Stimulated activated CD8-positive, alpha-beta memory T cell treated with anti-CD3 and anti-CD28 coated beads, Interleukin-15, amount 100 ng/mL, for 24 hours (primary cell): ENCODE measurements at regions not wholly inside any gene's neighbourhood (a gene's known extent, or its start where the extent isn't known, plus 50 kb on each side); places are given as distances from the start of the nearest gene placed in this dataset.
"Not testable (repeated sequence)": the region's sequence is repeated elsewhere in the genome, so short reads cannot be mapped to it uniquely, and the experiment has no call there.

Experiments
- DNase-seq: peaks from one replicate; pipeline ENCODE4 v3.0.0-alpha.2; 2020; ENCODE audit warnings: low read depth

- not testable (repeated sequence) for DNase-seq
These were observed 85.1 kb upstream of the MAP4 start for GRCh38 chr3:48101301-48101650.

- no peak for DNase-seq
These were observed 76.1 kb upstream of the MAP4 start for GRCh38 chr3:48092270-48092669.

- DNase-seq = no peak
These were observed 74.1 kb upstream of the MAP4 start for GRCh38 chr3:48090166-48090939.

- DNase-seq = peak; percentile 77
These were observed 72.7 kb upstream of the MAP4 start for GRCh38 chr3:48088749-48089466.

GRCh38 chr3:48088056-48088748 is 72.0 kb upstream of the MAP4 start:
- DNase-seq = no peak

GRCh38 chr3:48086705-48087104 is 70.5 kb upstream of the MAP4 start:
- no peak for DNase-seq

GRCh38 chr3:48084929-48085328 is 68.7 kb upstream of the MAP4 start:
- DNase-seq = no peak

- no peak for DNase-seq
These were observed 68.0 kb upstream of the MAP4 start for GRCh38 chr3:48084170-48084569.

GRCh38 chr3:48082580-48083184 is 66.5 kb upstream of the MAP4 start:
- DNase-seq = no peak

GRCh38 chr3:48077815-48078214 is 61.6 kb upstream of the MAP4 start:
- DNase-seq = no peak

GRCh38 chr3:48070030-48070429 is 53.8 kb upstream of the MAP4 start:
- DNase-seq = no peak

GRCh38 chr3:48069339-48069738 is 53.1 kb upstream of the MAP4 start:
- no peak for DNase-seq

GRCh38 chr3:48068886-48069285 is 52.7 kb upstream of the MAP4 start:
- DNase-seq = no peak

- not testable (repeated sequence) for DNase-seq
These were observed 52.1 kb upstream of the MAP4 start for GRCh38 chr3:48068320-48068719.

GRCh38 chr3:48067271-48067670 is 51.1 kb upstream of the MAP4 start:
- DNase-seq = no peak
